ENCODE measurements at regions not wholly inside any gene's neighbourhood (a gene's known extent, or its start where the extent isn't known, plus 50 kb on each side); places are given as distances from the start of the nearest gene placed in this dataset.

- peak; percentile 6 to 11 for DNase-seq
Measured at GRCh38 chr10:129365767-129366402, 101.2 kb upstream of the MGMT start.

GRCh38 chr10:129366450-129366849 is 100.6 kb upstream of the MGMT start:
- no peak for DNase-seq

GRCh38 chr10:129369566-129369965 is 97.5 kb upstream of the MGMT start:
- DNase-seq = no peak

- no peak for DNase-seq
Measured at GRCh38 chr10:129371541-129371940, 95.5 kb upstream of the MGMT start.

GRCh38 chr10:129372172-129372571 is 94.9 kb upstream of the MGMT start:
- DNase-seq = no peak

GRCh38 chr10:129373231-129373630 is 93.8 kb upstream of the MGMT start:
- no peak for DNase-seq

GRCh38 chr10:129373718-129374117 is 93.3 kb upstream of the MGMT start:
- no peak for DNase-seq

GRCh38 chr10:129375171-129375570 is 91.9 kb upstream of the MGMT start:
- DNase-seq = no peak

- no peak for DNase-seq
Measured at GRCh38 chr10:129375912-129376311, 91.1 kb upstream of the MGMT start.

GRCh38 chr10:129380279-129380678 is 86.8 kb upstream of the MGMT start:
- no peak for DNase-seq

- no peak for DNase-seq
Measured at GRCh38 chr10:129381741-129382140, 85.3 kb upstream of the MGMT start.

- DNase-seq = no peak
Measured at GRCh38 chr10:129382401-129382800, 84.6 kb upstream of the MGMT start.

GRCh38 chr10:129383651-129384050 is 83.4 kb upstream of the MGMT start:
- DNase-seq = no peak

- no peak for DNase-seq
Measured at GRCh38 chr10:129385600-129385999, 81.4 kb upstream of the MGMT start.

GRCh38 chr10:129386415-129387257 is 80.4 kb upstream of the MGMT start:
- no peak for DNase-seq

- no peak for DNase-seq
Measured at GRCh38 chr10:129387258-129387525, 79.8 kb upstream of the MGMT start.

GRCh38 chr10:129388435-129388834 is 78.6 kb upstream of the MGMT start:
- DNase-seq = no peak

- DNase-seq = no peak
Measured at GRCh38 chr10:129389194-129389593, 77.8 kb upstream of the MGMT start.

- DNase-seq = no peak
Measured at GRCh38 chr10:129390147-129390546, 76.9 kb upstream of the MGMT start.

GRCh38 chr10:129390726-129391125 is 76.3 kb upstream of the MGMT start:
- no peak for DNase-seq

- no peak for DNase-seq
Measured at GRCh38 chr10:129391464-129391863, 75.6 kb upstream of the MGMT start.

GRCh38 chr10:129392855-129393254 is 74.2 kb upstream of the MGMT start:
- no peak for DNase-seq

- no peak for DNase-seq
Measured at GRCh38 chr10:129393812-129394211, 73.2 kb upstream of the MGMT start.

GRCh38 chr10:129394518-129395328 is 72.3 kb upstream of the MGMT start:
- no peak for DNase-seq

All from activated CD4-positive, alpha-beta T cell treated with anti-CD3 and anti-CD28 coated beads, Interleukin-2, amount 50 U/mL, for 48 hours (primary cell).